Gastrocnemius medialis (tissue), 4 donors: ENCODE measurements at regions not wholly inside any gene's neighbourhood (a gene's known extent, or its start where the extent isn't known, plus 50 kb on each side); places are given as distances from the start of the nearest gene placed in this dataset.

ENCODE experiments used
- POLR2A ChIP-seq, 2 donors: fragments of 450-650 bp; IDR thresholded peaks; one replicate each; pipeline ENCODE4 v1.6.1; 2017; ENCODE audit warnings: antibody characterized with exemption in 2 of 2, mild to moderate bottlenecking in 2 of 2, moderate library complexity in 2 of 2
- TF ChIP-seq, protein P1 (sequence below), 5 experiments: fragments of 450-650 bp in 3 of 5; fragments of 200-600 bp in 2 of 5; sonication (generic) in 2 of 5; IDR thresholded peaks in 4 of 5; conservative IDR thresholded peaks in 1 of 5; 1 replicate in 4 of 5; 2 replicates in 1 of 5; pipeline ENCODE4 v1.5.1; 2016 to 2019; ENCODE audit warnings: antibody characterized with exemption in 5 of 5, mild to moderate bottlenecking in 3 of 5, moderate library complexity in 3 of 5

- TF ChIP-seq, protein P1, sequence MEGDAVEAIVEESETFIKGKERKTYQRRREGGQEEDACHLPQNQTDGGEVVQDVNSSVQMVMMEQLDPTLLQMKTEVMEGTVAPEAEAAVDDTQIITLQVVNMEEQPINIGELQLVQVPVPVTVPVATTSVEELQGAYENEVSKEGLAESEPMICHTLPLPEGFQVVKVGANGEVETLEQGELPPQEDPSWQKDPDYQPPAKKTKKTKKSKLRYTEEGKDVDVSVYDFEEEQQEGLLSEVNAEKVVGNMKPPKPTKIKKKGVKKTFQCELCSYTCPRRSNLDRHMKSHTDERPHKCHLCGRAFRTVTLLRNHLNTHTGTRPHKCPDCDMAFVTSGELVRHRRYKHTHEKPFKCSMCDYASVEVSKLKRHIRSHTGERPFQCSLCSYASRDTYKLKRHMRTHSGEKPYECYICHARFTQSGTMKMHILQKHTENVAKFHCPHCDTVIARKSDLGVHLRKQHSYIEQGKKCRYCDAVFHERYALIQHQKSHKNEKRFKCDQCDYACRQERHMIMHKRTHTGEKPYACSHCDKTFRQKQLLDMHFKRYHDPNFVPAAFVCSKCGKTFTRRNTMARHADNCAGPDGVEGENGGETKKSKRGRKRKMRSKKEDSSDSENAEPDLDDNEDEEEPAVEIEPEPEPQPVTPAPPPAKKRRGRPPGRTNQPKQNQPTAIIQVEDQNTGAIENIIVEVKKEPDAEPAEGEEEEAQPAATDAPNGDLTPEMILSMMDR (IDR thresholded peaks at IDR 0.05 in 4 of 5, conservative IDR thresholded peaks at IDR 0.05 in 1 of 5), result no peak
- no peak for TF ChIP-seq POLR2A (IDR thresholded peaks at IDR 0.05)
Measured at GRCh38 chr2:103353774-103354173, 591.9 kb downstream of the TMEM182 start.
